HCT116 (cell line): ENCODE measurements at regions not wholly inside any gene's neighbourhood (a gene's known extent, or its start where the extent isn't known, plus 50 kb on each side); places are given as distances from the start of the nearest gene placed in this dataset.

Experiments
- CBX3 ChIP-seq: IDR thresholded peaks from 2 replicates; pipeline ENCODE4 v1.6.1; 2012; ENCODE audit warnings: low read depth
- CEBPB ChIP-seq: IDR thresholded peaks from 2 replicates; pipeline ENCODE4 v1.6.1; 2012; ENCODE audit warnings: low read depth
- ELF1 ChIP-seq: IDR thresholded peaks from 2 replicates; pipeline ENCODE4 v1.6.1; 2012; ENCODE audit warnings: low read depth, borderline replicate concordance
- EZH2phosphoT487 ChIP-seq: fragments of 200-600 bp; IDR thresholded peaks from 2 replicates; pipeline ENCODE4 v1.6.1; 2018; ENCODE audit warnings: antibody characterized with exemption, borderline replicate concordance
- JUND ChIP-seq: IDR thresholded peaks from 2 replicates; pipeline ENCODE4 v1.6.1; 2012
- POLR2A ChIP-seq: IDR thresholded peaks from 2 replicates; pipeline ENCODE4 v1.7.0; 2011; ENCODE audit warnings: borderline replicate concordance; ENCODE audit not compliant: insufficient read depth, insufficient read length; ENCODE audit errors: extremely low read depth
- SP1 ChIP-seq: IDR thresholded peaks from 2 replicates; pipeline ENCODE4 v1.6.1; 2012; ENCODE audit warnings: low read depth
- TF ChIP-seq, protein P1 (sequence below): IDR thresholded peaks from 2 replicates; pipeline ENCODE4 v1.6.1; 2012
- TF ChIP-seq, protein P2 (sequence below): IDR thresholded peaks from 2 replicates; pipeline ENCODE4 v1.6.1; 2012; ENCODE audit warnings: low read depth
- TF ChIP-seq, protein P3 (sequence below): IDR thresholded peaks from 2 replicates; pipeline ENCODE4 v1.6.1; 2012

- TF ChIP-seq ELF1, result no peak; the same call in 1 of the 2 replicates
- TF ChIP-seq EZH2phosphoT487, result no peak
- TF ChIP-seq POLR2A, result no peak
- TF ChIP-seq CEBPB, result no peak
- peak; percentile 79 for TF ChIP-seq JUND
- TF ChIP-seq, protein P1, sequence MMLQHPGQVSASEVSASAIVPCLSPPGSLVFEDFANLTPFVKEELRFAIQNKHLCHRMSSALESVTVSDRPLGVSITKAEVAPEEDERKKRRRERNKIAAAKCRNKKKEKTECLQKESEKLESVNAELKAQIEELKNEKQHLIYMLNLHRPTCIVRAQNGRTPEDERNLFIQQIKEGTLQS, result no peak; the same call in 1 of the 2 replicates
- TF ChIP-seq CBX3, result peak; percentile 88
- TF ChIP-seq, protein P2, sequence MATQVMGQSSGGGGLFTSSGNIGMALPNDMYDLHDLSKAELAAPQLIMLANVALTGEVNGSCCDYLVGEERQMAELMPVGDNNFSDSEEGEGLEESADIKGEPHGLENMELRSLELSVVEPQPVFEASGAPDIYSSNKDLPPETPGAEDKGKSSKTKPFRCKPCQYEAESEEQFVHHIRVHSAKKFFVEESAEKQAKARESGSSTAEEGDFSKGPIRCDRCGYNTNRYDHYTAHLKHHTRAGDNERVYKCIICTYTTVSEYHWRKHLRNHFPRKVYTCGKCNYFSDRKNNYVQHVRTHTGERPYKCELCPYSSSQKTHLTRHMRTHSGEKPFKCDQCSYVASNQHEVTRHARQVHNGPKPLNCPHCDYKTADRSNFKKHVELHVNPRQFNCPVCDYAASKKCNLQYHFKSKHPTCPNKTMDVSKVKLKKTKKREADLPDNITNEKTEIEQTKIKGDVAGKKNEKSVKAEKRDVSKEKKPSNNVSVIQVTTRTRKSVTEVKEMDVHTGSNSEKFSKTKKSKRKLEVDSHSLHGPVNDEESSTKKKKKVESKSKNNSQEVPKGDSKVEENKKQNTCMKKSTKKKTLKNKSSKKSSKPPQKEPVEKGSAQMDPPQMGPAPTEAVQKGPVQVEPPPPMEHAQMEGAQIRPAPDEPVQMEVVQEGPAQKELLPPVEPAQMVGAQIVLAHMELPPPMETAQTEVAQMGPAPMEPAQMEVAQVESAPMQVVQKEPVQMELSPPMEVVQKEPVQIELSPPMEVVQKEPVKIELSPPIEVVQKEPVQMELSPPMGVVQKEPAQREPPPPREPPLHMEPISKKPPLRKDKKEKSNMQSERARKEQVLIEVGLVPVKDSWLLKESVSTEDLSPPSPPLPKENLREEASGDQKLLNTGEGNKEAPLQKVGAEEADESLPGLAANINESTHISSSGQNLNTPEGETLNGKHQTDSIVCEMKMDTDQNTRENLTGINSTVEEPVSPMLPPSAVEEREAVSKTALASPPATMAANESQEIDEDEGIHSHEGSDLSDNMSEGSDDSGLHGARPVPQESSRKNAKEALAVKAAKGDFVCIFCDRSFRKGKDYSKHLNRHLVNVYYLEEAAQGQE, result no peak
- TF ChIP-seq, protein P3, sequence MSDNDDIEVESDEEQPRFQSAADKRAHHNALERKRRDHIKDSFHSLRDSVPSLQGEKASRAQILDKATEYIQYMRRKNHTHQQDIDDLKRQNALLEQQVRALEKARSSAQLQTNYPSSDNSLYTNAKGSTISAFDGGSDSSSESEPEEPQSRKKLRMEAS, result peak; percentile 88
- TF ChIP-seq SP1, result peak; percentile 86
These were observed 333.0 kb downstream of the SEC14L1 start (continued) for GRCh38 chr17:77473615-77474226.
